ENCODE measurements at regions not wholly inside any gene's neighbourhood (a gene's known extent, or its start where the extent isn't known, plus 50 kb on each side); places are given as distances from the start of the nearest gene placed in this dataset.
"Not testable (repeated sequence)": the region's sequence is repeated elsewhere in the genome, so short reads cannot be mapped to it uniquely, and the experiment has no call there.

DNA sequence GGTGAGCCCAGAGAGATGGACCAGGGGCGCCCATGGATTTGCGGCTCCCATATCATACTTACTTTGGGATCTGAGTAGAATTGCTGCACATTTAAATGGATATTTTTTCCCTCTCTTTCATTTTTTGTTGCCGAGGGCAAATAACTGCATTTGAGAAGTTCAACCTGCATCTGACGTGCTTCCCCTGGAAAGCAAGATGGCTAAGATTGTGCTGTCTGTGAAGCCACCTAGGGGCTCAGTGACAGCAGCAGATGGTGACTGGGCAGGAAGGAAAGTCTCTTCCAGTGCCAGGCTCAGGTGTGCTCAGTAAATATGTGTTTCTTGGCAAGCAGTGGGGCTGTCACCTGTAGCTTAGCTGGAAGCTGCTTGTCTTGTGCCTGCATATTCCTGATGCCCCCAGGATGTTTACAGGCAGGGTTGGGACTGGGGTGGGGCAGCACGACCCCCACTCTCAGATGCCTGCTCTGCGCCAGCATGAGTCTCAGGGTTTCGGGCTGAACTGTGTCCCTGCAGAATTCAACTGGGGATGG is 59.8 kb upstream of the ETV3 start:
- Histone ChIP-seq H3K79me2 (ENCODE audit: insufficient read depth) (no peaks in the 10 kb centered on the region), H4K20me1 (ENCODE audit: insufficient read depth) (no peaks in the 10 kb centered on the region), H3K27ac (no peak overlapping the region), H3K9me3 (ENCODE audit: low read depth) (no peaks in the 10 kb centered on the region), H2AFZ (no peak overlapping the region), H3K9ac (no peak overlapping the region), H3F3A (ENCODE audit: insufficient read depth) (no peaks in the 10 kb centered on the region), H3K4me3 (no peak overlapping the region), H3K4me2 (ENCODE audit: unreplicated experiment) (no peak overlapping the region), H3K27me3 (replicated peaks; ENCODE audit: insufficient read depth) (peaks cover 18% of the 10 kb centered on the region), H3K9me2 (ENCODE audit: insufficient read depth) (no peaks in the 10 kb centered on the region), H3K4me1 (ENCODE audit: insufficient read depth) (no peaks in the 10 kb centered on the region), H3K36me3 (ENCODE audit: low read depth) (no peaks in the 10 kb centered on the region)
- TF ChIP-seq EZH2 (IDR thresholded peaks at IDR 0.05; ENCODE audit: insufficient read depth, poor library complexity, severe bottlenecking) (no peak), EZH2phosphoT487 (IDR thresholded peaks at IDR 0.05; ENCODE audit: insufficient read depth, low read depth) (no peak)
- DNase-seq: no peak
- 54 to 59% methylated on average over 7 of the region's 7 CpGs for WGBS, 2 experiments (ENCODE audit: low coverage in 1 of 2, low lambda C conversion rate in 2 of 2, missing lambda C conversion rate in 2 of 2)
- in situ Hi-C loops (cut with MboI): loop anchor here (10.0 kb wide), 1 partner anchor 297 kb away; no protein-coding TSS in a partner anchor

DNA sequence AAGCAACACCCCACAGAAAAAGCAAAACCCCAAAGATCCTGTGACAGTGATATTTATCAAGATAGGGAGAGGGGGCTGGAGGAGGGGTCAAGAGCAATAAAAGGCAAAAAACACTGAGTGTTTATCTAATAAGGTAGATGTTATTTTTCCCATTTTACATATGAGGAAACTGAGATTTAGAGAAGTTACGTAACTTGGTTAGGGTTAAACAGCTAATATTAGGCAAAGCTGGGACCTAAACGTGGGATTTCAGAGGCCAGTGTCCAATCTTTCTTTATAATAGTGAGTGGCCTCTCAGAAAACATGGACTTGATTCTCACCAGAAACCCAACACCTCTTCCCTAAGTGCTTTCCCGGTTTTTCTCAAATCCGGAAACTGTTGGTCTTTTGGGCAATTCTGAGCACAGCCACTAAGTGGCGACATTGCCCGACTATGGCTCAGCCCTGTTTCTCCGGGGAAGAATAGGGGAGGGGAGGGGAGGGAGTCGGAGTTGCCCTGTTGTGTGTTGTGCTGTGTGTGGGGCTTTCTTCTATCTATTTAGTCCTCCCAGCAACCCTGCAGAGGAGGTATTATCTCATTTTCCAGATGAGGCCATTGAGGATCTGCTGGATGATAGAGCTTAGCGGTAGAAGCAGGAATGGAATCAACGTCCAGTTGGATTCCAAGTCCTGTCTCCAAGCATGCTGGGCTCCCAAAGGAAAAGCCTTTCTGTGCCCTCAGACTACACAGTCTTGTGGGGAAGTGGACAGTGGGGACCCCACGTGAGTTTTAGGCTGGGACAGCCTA is 58.7 kb upstream of the ETV3 start:
- H3K36me3 ChIP-seq (ENCODE audit: low read depth); H3K4me3 ChIP-seq; H3K27ac ChIP-seq; H3K9me3 ChIP-seq (ENCODE audit: low read depth); H3K4me1 ChIP-seq (ENCODE audit: insufficient read depth); H3K9ac ChIP-seq; H3K79me2 ChIP-seq (ENCODE audit: insufficient read depth); H4K20me1 ChIP-seq (ENCODE audit: insufficient read depth); H3F3A ChIP-seq (ENCODE audit: insufficient read depth); H3K9me2 ChIP-seq (ENCODE audit: insufficient read depth); H3K4me2 ChIP-seq (ENCODE audit: unreplicated experiment); H2AFZ ChIP-seq: not testable (repeated sequence)
- peaks cover 28% of the 10 kb centered on the region for H3K27me3 ChIP-seq (replicated peaks; ENCODE audit: insufficient read depth)
- WGBS, 2 experiments (ENCODE audit: low coverage in 1 of 2, low lambda C conversion rate in 2 of 2, missing lambda C conversion rate in 2 of 2): 18 to 32% methylated on average over 8 to 10 of the region's 11 CpGs
- peak; percentile 38 for DNase-seq
- in situ Hi-C loops (cut with MboI): loop anchor here (10.0 kb wide), 1 partner anchor 298 kb away; no protein-coding TSS in a partner anchor

DNA sequence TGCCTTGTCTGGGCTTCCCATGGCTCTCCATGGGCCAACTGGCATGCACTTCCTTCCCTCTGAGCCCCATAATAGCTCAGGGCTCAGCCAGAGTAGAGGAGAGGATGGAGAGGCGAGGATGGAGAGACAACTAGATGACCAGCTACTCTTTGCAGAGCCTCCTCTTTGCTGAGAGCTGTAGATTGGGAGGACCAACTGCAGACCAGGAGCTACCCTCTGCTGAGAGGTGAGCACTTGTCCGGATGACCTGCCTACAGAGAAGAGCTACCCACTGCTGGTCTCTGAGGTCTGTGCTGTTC is 58.0 kb upstream of the ETV3 start:
- Histone ChIP-seq H3K79me2 (ENCODE audit: insufficient read depth) (no peaks in the 10 kb centered on the region), H3K4me1 (ENCODE audit: insufficient read depth) (no peaks in the 10 kb centered on the region), H3K4me3 (no peak overlapping the region), H3K9me2 (ENCODE audit: insufficient read depth) (no peaks in the 10 kb centered on the region), H3F3A (ENCODE audit: insufficient read depth) (no peaks in the 10 kb centered on the region), H4K20me1 (ENCODE audit: insufficient read depth) (no peaks in the 10 kb centered on the region), H3K4me2 (ENCODE audit: unreplicated experiment) (no peak overlapping the region), H3K36me3 (ENCODE audit: low read depth) (no peaks in the 10 kb centered on the region), H3K27me3 (replicated peaks; ENCODE audit: insufficient read depth) (peaks cover 35% of the 10 kb centered on the region), H2AFZ (no peak overlapping the region), H3K9ac (no peak overlapping the region), H3K27ac (no peak overlapping the region), H3K9me3 (ENCODE audit: low read depth) (no peaks in the 10 kb centered on the region)
- in situ Hi-C loops (cut with MboI): loop anchor here (10.0 kb wide), 1 partner anchor 299 kb away; no protein-coding TSS in a partner anchor
- WGBS, 2 experiments (ENCODE audit: low coverage in 1 of 2, low lambda C conversion rate in 2 of 2, missing lambda C conversion rate in 2 of 2): 57 to 63% methylated on average over 2 of the region's 2 CpGs
- DNase-seq: no peak
- no peak for TF ChIP-seq EZH2 (IDR thresholded peaks at IDR 0.05; ENCODE audit: insufficient read depth, poor library complexity, severe bottlenecking)
- no peak for TF ChIP-seq EZH2phosphoT487 (IDR thresholded peaks at IDR 0.05; ENCODE audit: insufficient read depth, low read depth)

DNA sequence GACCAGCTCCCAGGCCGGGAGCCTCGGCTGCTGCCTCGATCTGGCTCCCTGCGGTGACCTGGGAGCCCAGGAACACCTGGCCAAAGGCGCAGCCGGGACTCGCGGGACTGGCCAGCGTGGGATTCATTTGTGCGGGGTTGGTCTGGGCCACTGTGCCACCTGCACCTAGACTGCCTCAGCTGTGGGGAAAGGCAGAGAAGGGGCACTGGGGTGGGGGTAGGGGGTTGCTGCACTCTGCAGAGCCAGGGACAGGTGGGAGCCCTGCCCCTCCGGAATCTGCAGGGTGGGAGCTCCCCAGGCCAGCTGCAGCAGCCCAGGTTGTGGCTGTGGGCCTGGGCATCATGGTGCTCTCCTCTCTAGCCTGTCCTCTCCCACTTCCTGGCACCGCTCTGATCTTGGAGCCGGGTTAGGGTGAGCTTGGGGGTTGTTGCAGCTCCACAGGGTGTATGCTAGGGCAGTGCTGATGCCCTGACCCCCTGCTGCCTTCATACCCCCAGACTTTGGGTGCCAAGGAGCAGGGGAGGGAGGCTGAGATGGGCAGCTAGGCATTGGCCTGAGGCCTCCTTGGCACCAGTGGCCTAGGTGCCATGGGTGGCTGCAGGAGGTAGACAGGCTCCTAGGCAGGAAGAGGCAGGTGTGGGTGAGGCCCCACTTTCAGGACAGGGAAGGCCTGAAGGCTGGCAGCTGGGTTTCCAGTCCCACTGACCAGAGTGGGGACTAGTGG is 57.5 kb upstream of the ETV3 start:
- Histone ChIP-seq H3K9ac (no peak overlapping the region), H4K20me1 (ENCODE audit: insufficient read depth) (no peaks in the 10 kb centered on the region), H3K4me1 (ENCODE audit: insufficient read depth) (no peaks in the 10 kb centered on the region), H3K27ac (no peak overlapping the region), H3K9me3 (ENCODE audit: low read depth) (no peaks in the 10 kb centered on the region), H3F3A (ENCODE audit: insufficient read depth) (no peaks in the 10 kb centered on the region), H3K9me2 (ENCODE audit: insufficient read depth) (no peaks in the 10 kb centered on the region), H3K4me2 (ENCODE audit: unreplicated experiment) (no peak overlapping the region), H2AFZ (no peak overlapping the region), H3K36me3 (ENCODE audit: low read depth) (no peaks in the 10 kb centered on the region), H3K79me2 (ENCODE audit: insufficient read depth) (no peaks in the 10 kb centered on the region), H3K4me3 (no peak overlapping the region), H3K27me3 (replicated peaks; ENCODE audit: insufficient read depth) (peaks cover 40% of the 10 kb centered on the region)
- TF ChIP-seq EZH2 (IDR thresholded peaks at IDR 0.05; ENCODE audit: insufficient read depth, poor library complexity, severe bottlenecking) (no peak), EZH2phosphoT487 (IDR thresholded peaks at IDR 0.05; ENCODE audit: insufficient read depth, low read depth) (no peak)
- in situ Hi-C loops (cut with MboI): loop anchor here (10.0 kb wide), 1 partner anchor 299 kb away; no protein-coding TSS in a partner anchor
- WGBS, 2 experiments (ENCODE audit: low coverage in 1 of 2, low lambda C conversion rate in 2 of 2, missing lambda C conversion rate in 2 of 2): 64 to 67% methylated on average over 10 to 13 of the region's 13 CpGs
- no peak for DNase-seq
